Chondrocyte (in vitro differentiated cells): ENCODE measurements at regions not wholly inside any gene's neighbourhood (a gene's known extent, or its start where the extent isn't known, plus 50 kb on each side); places are given as distances from the start of the nearest gene placed in this dataset.

Experiments used
- DNase-seq: peaks from one replicate; pipeline ENCODE4 v3.0.0; 2021; ENCODE audit warnings: mixed read lengths, low spot score
- H3K27ac Mint-ChIP-seq: one replicate; pipeline ENCODE4 v1.8.0; 2021; ENCODE audit warnings: mild to moderate bottlenecking, moderate library complexity, mixed read lengths; ENCODE audit not compliant: unreplicated experiment
- H3K27me3 Mint-ChIP-seq: 2 replicates; pipeline ENCODE4 v1.8.0; 2021; ENCODE audit warnings: low read depth, mixed read lengths
- H3K36me3 Mint-ChIP-seq: 2 replicates; pipeline ENCODE4 v1.8.0; 2021; ENCODE audit warnings: low read depth, mixed read lengths
- H3K4me1 Mint-ChIP-seq: 2 replicates; pipeline ENCODE4 v1.8.0; 2021; ENCODE audit warnings: low read depth, mild to moderate bottlenecking, mixed read lengths
- H3K4me3 Mint-ChIP-seq: one replicate; pipeline ENCODE4 v1.8.0; 2021; ENCODE audit warnings: mild to moderate bottlenecking, moderate library complexity, mixed read lengths; ENCODE audit not compliant: unreplicated experiment
- H3K9me3 Mint-ChIP-seq: 2 replicates; pipeline ENCODE4 v1.8.0; 2021; ENCODE audit warnings: low read depth, mixed read lengths
- TF ChIP-seq, protein P1 (sequence below): fragments of 200-600 bp; sonication (generic); IDR thresholded peaks from 2 replicates; pipeline ENCODE4 v1.5.0; 2021; ENCODE audit warnings: antibody characterized with exemption, mild to moderate bottlenecking, moderate library complexity

DNA sequence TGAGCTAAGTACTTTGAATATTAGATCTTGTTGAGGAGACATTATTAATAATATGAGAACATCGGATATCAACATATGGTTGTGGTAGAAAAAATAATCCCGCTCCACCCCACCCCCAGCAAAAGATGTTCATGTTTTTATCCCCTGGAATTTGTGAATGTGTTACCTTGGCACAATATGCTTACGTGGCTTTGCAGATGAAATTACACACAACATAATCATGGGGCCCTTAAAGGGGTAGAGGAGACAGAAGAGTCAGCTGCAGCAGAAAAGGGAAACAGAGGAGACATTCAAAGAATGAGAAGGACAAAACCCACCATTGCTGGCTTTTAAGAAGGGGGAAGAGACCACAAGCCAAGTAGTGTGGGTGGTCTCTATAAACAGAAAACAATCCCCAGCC, 104.1 kb downstream of the SEC16B start:
- peaks cover 2% of the 10 kb centered on the region for H3K36me3 Mint-ChIP-seq
- no peak overlapping the region for H3K4me3 Mint-ChIP-seq
- peaks cover 16% of the 10 kb centered on the region for H3K27me3 Mint-ChIP-seq
- TF ChIP-seq, protein P1, sequence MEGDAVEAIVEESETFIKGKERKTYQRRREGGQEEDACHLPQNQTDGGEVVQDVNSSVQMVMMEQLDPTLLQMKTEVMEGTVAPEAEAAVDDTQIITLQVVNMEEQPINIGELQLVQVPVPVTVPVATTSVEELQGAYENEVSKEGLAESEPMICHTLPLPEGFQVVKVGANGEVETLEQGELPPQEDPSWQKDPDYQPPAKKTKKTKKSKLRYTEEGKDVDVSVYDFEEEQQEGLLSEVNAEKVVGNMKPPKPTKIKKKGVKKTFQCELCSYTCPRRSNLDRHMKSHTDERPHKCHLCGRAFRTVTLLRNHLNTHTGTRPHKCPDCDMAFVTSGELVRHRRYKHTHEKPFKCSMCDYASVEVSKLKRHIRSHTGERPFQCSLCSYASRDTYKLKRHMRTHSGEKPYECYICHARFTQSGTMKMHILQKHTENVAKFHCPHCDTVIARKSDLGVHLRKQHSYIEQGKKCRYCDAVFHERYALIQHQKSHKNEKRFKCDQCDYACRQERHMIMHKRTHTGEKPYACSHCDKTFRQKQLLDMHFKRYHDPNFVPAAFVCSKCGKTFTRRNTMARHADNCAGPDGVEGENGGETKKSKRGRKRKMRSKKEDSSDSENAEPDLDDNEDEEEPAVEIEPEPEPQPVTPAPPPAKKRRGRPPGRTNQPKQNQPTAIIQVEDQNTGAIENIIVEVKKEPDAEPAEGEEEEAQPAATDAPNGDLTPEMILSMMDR: no peak
- no peak for DNase-seq
- no peak overlapping the region for H3K27ac Mint-ChIP-seq
- peaks cover 7% of the 10 kb centered on the region for H3K9me3 Mint-ChIP-seq
- H3K4me1 Mint-ChIP-seq: no peaks in the 10 kb centered on the region

DNA sequence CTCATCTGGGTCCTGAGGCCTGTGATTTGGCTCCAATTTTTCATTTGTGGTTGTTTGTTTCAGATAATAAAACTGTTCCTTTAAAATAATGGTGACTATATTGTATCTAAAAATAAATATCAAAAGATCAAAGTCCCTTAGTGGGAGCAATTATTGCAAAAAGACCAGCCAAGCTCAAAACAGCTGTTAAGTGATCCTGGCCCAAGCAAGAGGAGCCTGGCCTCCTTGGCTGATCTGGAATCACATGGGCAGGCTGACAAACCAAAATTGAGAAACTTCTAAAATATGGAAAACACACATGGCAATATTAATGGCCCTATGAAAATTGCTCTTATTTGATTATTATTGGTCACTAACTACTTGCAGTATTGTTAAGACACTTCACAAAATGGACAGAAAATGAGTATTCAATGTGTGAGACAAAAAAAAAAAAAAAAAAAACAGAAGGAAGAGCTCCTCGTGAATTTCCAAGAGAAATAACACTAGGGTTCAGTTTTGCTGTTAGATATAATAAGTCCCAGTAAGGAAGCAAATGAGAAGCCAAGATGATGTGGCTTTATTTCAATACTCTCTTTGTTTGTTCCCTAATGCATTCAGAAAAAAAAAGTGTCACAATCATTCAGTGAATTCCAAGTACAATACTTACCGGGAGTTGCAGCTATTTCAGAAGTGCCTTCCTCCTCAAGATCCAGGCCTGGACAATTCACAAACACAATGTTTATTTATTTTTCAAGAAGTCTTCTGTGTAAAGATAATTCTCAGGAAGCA, 105.1 kb downstream of the SEC16B start:
- H3K9me3 Mint-ChIP-seq: peaks cover 7% of the 10 kb centered on the region
- TF ChIP-seq, protein P1: no peak
- H3K27me3 Mint-ChIP-seq: peaks cover 18% of the 10 kb centered on the region
- no peak overlapping the region for H3K4me3 Mint-ChIP-seq
- H3K27ac Mint-ChIP-seq: no peak overlapping the region
- no peak for DNase-seq
- H3K4me1 Mint-ChIP-seq: no peaks in the 10 kb centered on the region
- H3K36me3 Mint-ChIP-seq: peaks cover 2% of the 10 kb centered on the region

DNA sequence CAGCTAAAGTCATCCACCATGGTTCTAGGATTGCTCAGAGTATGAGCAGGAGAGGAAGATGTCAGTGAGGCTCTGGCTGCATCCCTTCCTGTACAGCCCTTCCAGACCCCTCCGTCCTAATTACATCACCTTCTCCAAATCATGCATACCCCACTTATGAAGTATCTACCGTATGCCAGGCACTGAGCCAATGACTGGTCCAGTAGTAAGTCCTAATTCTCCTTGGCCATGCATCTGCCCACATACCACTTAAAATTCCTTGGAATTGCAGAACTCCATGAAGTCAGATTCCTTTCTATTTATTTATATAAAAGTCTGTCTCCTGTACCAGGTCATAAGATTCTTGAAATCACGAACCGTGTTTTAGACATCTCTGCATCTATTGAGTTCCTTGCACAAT, 106.1 kb downstream of the SEC16B start:
- peaks cover 4% of the 10 kb centered on the region for H3K9me3 Mint-ChIP-seq
- TF ChIP-seq, protein P1: no peak
- no peak for DNase-seq
- H3K36me3 Mint-ChIP-seq: peaks cover 2% of the 10 kb centered on the region
- H3K4me3 Mint-ChIP-seq: no peak overlapping the region
- H3K27me3 Mint-ChIP-seq: peaks cover 17% of the 10 kb centered on the region
- H3K4me1 Mint-ChIP-seq: no peaks in the 10 kb centered on the region
- H3K27ac Mint-ChIP-seq: no peak overlapping the region

DNA sequence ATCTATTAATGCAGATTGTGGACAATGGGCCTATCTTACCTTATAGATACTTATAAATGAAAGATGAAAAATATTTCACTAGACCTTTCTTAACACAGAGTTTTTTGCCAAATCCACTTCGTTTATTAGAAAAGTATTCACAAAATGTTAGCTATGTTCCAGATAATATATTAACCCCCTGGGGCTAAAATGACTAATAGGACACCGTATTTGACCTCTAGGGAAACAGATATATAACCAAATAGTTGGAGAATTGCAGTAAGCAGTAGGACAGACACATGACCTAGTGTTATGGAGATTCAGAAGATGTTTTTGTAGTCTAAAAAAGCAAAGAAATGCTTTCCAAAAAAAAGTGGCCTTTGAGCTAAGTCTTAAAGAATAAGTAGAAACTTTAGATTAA, 106.9 kb downstream of the SEC16B start:
- Mint-ChIP-seq H3K36me3 (peaks cover 2% of the 10 kb centered on the region), H3K27me3 (peaks cover 21% of the 10 kb centered on the region), H3K9me3 (no peaks in the 10 kb centered on the region), H3K27ac (no peak overlapping the region), H3K4me1 (no peaks in the 10 kb centered on the region), H3K4me3 (no peak overlapping the region)
- DNase-seq: no peak
- TF ChIP-seq, protein P1: no peak

DNA sequence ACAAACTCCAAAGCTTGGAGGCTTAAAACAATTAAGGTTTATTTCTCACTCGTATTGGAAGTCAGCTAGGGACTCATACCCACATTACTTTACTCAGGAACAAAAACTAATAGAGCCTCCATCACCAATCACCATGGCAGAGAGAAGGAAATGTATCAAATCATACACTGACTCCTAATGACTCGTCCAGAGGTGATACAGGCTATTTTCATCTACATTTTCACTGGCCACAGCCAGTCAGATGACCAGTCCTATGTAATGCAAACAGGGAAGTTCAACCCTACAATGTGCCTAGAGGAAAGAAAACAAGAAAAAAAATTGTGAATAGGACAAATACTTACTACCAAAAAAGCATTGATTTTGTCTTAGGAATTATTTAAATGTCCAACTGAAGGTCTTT, 110.3 kb downstream of the SEC16B start:
- H3K4me1 Mint-ChIP-seq: no peaks in the 10 kb centered on the region
- TF ChIP-seq, protein P1: no peak
- peaks cover 2% of the 10 kb centered on the region for H3K36me3 Mint-ChIP-seq
- no peak overlapping the region for H3K27ac Mint-ChIP-seq
- no peaks in the 10 kb centered on the region for H3K9me3 Mint-ChIP-seq
- H3K4me3 Mint-ChIP-seq: no peak overlapping the region
- peaks cover 17% of the 10 kb centered on the region for H3K27me3 Mint-ChIP-seq
- DNase-seq: no peak
